Fibroblast of skin of abdomen (primary cell): ENCODE measurements at regions not wholly inside any gene's neighbourhood (a gene's known extent, or its start where the extent isn't known, plus 50 kb on each side); places are given as distances from the start of the nearest gene placed in this dataset.
"Not testable (repeated sequence)": the region's sequence is repeated elsewhere in the genome, so short reads cannot be mapped to it uniquely, and the experiment has no call there.

Source experiments
- DNase-seq: peaks from one replicate; pipeline ENCODE4 v3.0.0-alpha.2; 2013

- no peak for DNase-seq
Observed at GRCh38 chr2:76252704-76253103, 542.0 kb upstream of the GCFC2 start.

DNA sequence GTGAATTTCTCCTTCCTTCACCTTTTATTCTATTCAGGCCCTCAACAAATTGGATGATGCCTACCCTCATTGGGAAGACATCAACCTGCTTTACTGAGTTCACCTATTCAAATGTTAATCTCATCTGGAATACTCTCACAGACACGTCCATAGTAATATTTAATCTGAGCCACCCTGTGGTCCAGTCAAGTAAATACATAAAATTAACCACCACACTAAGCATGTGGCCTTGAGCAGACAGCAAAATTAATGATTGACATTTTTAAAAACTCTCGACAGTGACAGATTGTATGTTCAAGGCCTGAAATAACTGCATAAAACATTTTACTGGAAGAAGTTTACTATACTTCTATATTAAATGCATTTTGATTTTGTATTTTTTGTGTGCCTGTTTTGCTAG, 540.6 kb upstream of the GCFC2 start:
- DNase-seq, result no peak

GRCh38 chr2:76247006-76247405, 536.3 kb upstream of the GCFC2 start:
- no peak for DNase-seq

DNA sequence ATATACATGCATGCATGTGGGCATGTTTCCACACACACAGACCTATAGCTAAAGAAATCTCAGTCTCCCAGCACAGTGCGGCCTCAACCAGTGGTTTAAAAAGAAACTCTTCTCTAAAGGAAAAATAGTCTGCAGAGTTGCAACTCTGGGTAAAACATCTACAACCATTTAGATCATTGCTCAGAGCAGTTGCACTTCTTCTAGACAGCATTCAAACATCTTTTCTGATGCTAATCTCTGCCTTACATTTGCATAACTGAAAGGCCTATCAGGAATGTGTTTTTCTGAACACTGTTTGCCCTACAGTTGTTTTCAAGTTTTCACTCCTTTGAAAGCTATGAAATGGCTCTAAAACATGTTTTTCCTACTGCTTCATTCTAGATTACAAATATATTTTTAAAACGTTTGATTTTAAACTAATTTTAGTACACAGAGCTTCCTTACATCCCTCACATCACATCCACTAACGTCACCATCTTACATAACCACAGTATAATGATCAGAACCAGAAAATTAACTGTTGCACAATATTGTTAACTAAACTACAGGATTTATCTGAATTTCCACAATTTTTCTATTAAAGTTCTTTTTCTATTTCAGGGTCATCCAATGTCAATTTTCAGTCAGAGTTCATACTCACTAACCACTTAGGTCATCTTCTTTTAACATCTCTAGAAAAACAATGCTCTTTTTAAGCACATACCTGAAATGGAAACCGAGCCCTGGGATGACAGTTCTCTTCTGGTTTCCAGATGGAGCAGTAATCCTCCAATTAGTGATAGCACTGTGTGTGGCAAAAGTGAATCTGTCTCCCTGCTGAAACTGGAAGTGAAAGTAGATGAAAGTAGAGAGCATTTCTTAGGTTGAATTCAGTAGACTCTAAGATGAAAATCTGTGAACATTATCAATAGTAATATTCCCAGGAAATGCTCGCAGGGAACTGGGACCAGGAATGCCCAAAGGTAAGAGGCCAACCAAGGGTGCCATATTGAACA, 501.6 kb upstream of the GCFC2 start:
- no peak for DNase-seq

DNA sequence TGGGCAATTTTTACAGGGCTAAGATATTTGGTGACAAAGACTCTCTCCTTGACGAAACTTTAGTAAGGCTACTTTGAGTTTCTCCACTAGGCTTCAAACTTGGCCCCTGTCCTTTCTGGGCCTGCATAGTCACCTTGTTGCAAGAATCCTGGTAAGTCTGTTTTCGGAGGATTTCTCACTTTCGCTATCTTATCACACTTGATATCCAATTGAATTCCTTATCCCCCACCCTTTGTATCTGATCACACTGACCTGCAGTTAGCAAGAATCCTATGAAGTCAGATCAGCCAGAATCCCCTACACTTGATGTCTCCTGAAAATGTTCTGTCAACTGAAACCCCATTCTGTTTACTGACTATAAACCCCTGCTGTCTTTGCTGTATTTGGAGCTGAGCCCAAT, 499.8 kb upstream of the GCFC2 start:
- no peak for DNase-seq

- no peak for DNase-seq
Observed at GRCh38 chr2:76204048-76204447, 493.3 kb upstream of the GCFC2 start.

DNA sequence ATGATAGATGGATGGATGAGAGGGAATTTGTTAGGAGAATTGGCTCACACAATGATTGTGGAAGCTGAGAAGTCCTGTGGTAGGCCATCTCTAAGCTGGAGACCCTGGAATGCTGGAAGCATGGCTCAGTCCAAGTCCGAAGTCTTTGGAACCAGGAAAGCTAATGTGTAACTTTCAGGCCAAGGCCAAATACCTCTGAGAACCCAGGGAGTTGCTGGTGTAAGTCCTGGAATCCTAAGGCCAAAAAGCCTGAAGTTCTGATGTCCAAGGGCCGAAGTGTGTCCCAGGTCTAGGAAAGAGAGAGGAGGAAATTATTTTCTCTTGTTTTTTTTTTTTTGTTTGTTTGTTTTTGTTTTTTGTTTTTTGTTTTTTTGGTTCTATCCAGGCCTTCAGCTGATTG, 492.2 kb upstream of the GCFC2 start:
- DNase-seq, result no peak

GRCh38 chr2:76197842-76198448, 487.2 kb upstream of the GCFC2 start:
- DNase-seq, result peak; percentile 44

GRCh38 chr2:76197428-76197827, 486.7 kb upstream of the GCFC2 start:
- DNase-seq, result no peak

DNA sequence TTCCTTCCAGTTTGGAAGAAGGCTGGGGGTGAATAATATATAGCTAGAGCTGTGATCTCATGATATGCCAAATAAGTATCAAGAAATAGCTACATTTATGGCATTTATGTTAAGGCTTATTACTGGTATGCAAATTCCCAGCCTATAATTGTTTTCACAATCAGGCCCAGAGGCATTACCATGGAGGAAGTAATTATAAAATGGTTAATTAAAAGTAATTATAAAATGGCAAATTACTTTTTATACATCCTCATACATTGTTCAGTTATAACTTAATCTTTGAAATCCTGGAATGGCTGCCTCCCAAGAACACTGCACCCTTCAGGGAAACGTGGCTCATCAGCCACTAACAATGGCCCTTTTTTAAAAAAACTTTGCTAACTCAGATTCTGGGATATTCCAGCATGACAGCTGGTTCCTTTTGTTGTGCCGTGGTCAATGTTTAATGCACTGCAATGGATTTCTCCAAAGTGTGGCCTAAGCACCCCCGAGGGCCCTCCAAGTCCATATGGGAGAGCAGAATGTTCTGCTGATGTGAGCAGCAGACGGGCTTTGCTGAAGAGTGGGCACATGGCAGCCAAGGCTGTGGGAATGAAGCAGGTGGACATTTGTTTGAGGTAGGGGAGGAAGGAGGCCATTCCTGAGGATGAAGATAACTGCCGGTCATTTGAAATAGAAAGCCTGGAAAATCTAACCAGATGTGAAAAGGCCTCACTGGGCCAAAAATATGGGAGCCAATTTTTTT, 483.5 kb upstream of the GCFC2 start:
- no peak for DNase-seq

DNA sequence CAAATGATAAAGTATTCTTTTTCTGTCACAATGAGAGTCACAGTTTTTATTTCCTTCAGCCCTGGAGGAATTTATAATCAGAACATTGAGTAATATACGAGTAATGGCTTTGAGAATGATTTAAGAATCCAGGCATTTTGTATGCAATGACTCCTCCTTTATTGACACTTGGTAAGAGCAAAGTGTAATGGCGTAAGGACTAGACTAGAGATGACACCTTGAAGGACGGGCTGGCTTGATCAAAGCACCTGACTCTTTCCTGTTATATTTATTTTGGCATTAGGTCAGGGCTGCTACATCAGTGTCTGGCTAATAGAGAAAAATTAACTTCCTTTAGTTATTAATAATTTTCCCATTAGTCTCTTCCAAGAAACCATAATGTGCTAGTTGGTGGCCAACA, 482.4 kb upstream of the GCFC2 start:
- no peak for DNase-seq

- no peak for DNase-seq
Observed at GRCh38 chr2:76188334-76189008, 477.8 kb upstream of the GCFC2 start.

- DNase-seq, result no peak
Observed at GRCh38 chr2:76187415-76187814, 476.7 kb upstream of the GCFC2 start.

- no peak for DNase-seq
Observed at GRCh38 chr2:76180676-76181075, 470.0 kb upstream of the GCFC2 start.

- DNase-seq, result no peak
Observed at GRCh38 chr2:76178610-76179009, 467.9 kb upstream of the GCFC2 start.

- DNase-seq, result no peak
Observed at GRCh38 chr2:76175295-76175694, 464.6 kb upstream of the GCFC2 start.

- DNase-seq, result no peak
Observed at GRCh38 chr2:76174505-76174904, 463.8 kb upstream of the GCFC2 start.

DNA sequence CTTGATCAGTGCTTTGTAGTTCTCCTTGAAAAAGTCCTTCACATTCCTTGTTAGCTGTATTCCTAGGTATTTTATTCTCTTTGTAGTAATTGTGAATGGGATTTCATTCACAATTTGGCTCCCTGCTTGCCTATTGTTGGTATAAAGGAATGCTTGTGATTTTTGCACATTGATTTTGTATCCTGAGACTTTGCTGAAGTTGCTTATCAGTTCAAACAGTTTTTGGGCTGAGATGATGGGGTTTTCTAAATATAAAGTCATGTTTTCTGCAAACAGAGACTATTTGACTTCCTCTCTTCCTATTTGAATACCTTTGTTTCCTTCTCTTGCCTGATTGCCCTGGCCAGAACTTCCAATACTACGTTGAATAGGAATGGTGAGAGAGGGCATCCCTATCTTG, 462.5 kb upstream of the GCFC2 start:
- DNase-seq, result not testable (repeated sequence)

DNA sequence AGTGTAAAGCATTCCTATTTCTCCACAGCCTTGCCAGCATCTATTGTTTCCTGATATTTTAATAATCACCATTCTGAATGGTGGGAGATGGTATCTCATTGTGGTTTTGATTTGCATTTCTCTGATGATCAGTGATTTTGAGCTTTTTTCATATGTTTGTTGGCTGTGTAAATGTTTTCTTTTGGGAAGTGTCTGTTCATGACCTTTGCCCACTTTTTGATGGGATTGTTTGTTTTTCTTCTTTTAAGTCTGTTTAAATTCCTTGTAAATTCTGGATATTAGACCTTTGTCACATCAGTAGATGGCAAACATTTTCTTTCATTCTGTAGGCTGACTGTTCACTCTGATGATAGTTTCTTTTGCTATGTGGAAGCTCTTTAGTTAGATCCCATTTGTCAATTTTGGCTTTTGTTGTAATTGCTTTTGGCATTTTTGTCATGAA, 461.5 kb upstream of the GCFC2 start:
- DNase-seq, result not testable (repeated sequence)

GRCh38 chr2:76170856-76171255, 460.1 kb upstream of the GCFC2 start:
- DNase-seq, result no peak

DNA sequence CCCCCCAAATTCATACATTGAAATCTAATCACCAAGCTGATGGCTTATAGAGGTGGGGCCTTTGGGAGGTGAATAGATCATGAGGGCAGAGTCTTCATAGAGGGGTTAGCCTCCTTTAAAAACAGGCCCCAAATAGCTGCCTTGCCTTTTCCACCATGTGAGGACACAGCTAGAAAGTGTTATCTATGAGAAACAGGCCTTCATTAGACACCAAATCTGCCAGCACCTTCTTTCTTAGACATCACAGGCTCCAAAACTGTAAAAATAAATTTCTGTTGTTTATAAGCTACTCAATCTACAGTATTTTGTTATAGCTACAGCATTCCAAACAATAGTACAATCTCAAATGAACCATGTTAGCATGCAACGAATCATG, 459.3 kb upstream of the GCFC2 start:
- DNase-seq, result no peak

DNA sequence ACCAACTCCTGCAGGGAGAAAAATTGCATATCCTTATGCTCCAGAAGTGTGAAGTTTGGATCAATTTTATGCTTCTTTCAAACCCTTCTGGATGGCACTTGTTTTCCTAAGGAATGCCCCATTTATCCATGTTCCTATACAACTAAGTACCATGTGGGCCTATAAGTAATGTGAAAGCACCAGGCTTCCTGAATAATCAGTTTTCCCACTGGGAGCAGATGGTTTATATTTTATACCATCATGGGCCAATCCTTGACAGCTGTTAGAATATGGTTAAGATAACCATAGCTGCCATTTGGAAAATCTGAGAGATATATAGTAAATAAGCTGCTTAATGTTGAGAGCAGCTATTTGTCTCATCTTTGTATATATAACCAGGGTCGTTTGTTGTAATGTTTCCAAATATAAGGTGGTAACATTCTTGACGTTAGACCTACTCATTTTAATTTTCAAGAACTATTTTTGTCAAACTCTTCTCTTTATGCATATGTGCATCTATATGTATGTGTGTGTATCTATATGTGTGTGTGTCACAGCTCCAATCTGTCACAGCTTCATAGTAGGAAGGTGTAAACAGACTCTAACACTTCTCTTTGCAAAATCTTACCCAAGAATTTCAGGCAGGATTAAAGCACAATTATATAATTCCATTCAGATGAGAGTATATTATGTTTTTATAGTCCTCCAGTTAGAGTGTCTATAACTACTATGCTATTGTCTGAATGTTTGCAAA, 458.7 kb upstream of the GCFC2 start:
- no peak for DNase-seq
